Stimulated activated CD8-positive, alpha-beta memory T cell treated with anti-CD3 and anti-CD28 coated beads, Interleukin-4, amount 100 ng/mL, for 48 hours (primary cell): ENCODE measurements at regions not wholly inside any gene's neighbourhood (a gene's known extent, or its start where the extent isn't known, plus 50 kb on each side); places are given as distances from the start of the nearest gene placed in this dataset.
"Not testable (repeated sequence)": the region's sequence is repeated elsewhere in the genome, so short reads cannot be mapped to it uniquely, and the experiment has no call there.

Experiments used
- DNase-seq: peaks from one replicate; pipeline ENCODE4 v3.0.0-alpha.2; 2020

DNA sequence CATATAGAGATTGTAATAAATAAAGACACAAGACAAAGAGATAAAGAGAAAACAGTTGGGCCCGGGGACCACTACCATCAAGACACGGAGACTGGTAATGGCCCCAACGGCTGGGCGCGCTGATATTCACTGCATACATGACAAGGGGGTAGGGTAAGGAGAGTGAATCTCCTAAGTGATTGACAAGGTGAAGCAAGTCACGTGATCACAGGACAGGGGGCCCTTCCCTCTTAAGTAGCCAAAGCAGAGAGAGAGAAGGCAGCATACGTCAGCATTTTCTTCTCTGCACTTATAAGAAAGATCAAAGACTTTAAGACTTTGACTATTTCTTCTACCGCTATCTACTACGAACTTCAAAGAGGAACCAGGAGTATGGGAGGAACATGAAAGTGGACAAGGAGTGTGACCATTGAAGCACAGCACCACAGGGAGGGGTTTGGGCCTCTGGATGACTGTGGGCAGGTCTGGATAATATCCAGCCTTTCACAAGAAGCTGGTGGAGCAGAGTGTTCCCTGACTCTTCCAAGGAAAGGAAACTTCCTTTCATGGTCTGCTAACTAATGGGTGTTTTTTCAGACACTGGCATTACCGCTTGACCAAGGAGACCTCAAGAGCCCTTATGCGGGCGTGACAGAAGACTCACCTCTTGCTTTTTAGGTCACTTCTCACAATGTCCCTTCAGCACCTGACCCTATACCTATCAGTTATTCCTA, 75.6 kb downstream of the MRPL39 start:
- not testable (repeated sequence) for DNase-seq

DNA sequence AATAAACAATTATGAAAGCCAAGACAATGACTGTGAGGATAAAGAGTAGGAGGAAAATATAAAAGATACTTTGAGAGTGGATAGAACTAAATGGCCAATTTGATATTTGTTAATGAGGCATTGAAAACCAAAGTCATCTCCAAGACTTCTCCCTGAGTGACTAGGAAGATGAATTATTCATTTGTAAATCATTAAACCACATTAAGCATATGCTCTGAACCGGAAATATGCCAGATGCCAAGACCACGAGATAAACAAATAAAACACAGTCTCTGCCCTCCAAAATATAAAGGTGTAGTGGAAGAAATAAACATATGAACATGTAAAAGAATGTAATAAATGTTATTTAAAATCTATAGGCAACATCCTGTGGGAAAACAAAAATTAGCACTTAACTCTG, 78.8 kb downstream of the MRPL39 start:
- DNase-seq = no peak

DNA sequence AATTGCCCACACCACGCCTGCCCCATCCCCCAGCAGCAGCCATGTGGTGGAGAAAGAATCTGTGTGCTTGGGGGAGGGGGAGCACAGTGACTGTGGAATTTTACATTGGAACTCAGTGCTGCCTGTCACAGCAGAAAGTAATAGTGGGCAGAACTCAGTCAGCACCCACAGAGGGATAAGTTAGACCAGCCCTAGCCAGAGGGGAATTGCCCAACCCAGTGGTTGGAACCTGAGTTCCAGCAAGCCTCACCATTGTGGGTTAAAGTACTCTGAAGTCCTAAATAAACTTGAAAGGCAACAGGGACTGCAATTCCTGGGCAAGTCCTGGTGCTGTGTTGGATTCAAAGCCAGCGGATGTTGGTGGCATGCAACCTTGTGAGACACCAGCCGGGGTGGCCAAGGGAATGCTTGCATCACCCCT, 88.8 kb downstream of the MRPL39 start:
- DNase-seq = no peak

DNA sequence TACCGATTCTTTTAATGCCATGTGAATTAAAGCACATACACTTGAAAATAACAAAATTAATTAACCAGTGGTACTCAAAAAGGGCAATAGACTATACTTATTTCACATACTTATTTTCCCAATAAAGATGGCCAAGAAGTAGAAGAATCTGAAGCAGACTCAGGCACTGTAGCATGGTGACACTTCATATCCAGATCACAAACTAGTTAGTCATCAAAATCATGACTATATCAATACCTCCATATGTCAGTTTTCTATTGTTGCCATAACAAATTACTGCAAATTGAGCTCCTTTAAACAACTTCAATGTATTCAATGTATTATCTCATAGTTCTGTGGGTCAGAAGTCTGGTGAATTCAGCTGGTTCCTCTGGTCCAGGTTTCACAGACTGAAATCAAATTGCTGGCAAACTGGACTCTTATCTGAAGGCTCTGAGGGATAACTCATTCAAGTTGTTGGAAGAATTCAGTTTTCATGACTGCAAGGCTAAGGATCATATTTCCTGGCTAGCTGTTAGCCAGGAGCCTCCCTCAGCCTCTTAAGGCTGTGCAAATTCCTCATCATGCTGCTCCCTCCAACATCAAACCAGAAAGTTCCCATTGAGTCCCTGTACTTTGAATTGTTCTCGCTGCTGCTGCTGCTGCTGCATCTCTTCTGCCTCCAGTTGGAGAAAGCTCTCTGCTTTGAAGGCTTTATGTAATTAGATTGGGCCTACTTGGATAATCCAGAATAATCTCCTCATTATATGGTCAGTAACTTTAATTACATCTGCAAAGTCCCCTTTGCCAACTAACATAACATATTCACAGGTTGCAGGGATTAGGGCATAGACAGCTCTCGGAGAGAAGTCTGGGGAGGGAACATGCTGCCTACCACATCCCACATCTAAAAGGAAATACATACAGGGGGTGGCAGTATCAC, 91.5 kb downstream of the MRPL39 start:
- no peak for DNase-seq

DNA sequence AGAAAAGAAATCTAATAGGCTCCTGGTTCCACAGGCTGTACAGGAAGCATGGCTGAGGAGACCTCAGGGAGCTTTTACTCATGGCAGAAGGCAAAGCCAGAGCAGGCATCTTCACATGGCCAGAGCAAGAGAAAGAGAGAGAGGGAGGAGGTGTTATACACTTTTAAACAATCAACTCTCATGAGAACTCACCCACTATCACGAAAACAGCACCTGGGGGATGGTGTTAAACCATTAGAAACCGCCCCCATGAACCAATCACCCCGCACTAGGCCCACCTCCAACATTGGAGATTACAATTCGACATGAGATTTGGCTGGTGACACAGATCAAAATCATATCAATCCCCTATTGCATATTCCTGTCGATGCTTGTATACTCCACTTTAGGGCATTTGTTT, 93.5 kb downstream of the MRPL39 start:
- peak; percentile 46 for DNase-seq

DNA sequence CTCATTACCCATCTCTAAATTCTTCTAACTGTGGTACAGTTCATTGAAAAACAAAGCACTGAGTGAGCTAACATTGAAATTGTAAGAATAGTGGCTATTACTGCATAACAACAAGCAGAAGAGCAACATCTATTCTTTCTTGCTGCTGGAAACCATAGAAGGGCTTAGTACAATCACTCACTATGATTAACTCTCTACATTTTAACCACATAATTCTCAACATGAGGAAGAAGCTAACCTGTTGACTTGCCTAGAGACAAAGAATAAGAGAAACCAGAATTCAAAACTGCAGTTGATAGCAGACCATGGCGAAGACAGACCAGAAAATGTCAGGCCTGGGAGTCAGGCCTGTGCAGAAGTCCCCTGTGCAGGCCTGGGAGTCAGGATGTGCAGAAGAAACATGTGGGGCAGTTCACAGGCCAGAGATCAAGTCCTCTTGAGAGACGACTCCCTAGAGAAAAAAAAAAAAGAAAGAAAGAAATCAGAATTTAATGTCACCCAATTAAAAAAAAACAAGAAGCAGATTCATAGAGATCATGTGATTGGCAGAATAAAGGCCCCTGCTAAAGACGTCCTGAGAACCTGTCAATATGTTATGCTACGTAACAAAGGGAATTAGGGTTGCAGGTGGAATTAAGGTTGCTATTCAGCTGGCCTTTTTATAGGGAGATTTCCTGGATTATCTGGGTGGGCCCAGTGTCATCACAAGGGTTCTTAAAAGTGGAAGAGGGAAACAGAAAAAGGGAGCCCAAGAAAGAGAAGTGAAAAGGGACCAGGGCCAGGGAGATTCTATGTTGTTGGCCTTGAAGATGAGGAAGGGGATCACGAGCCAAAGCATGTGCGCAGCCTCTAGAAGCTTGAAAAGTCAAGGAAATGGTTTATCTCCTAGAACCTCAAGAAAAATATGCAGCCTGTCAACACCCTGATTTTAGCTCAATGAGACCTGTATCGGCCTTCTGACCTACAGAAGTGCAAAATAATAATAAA, 94.9 kb downstream of the MRPL39 start:
- no peak for DNase-seq

DNA sequence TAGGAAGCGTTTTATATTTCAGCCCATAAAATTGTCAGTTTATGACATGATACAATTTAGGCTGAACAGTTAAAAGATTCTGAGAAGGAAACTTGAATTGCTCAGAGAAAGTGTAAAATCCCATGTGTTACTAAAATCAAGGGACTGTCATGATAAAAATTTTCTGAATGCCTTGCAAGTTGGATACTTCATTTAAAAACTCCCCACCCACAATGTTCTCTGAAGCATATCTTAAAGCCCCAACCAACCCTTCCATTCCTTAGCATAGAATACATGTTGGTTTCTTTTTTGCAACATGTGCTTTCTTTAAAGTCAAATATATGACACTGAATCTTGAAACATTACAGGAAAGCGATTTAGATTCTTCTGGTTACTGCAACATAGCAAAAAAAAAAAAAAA, 97.4 kb downstream of the MRPL39 start:
- DNase-seq = no peak

DNA sequence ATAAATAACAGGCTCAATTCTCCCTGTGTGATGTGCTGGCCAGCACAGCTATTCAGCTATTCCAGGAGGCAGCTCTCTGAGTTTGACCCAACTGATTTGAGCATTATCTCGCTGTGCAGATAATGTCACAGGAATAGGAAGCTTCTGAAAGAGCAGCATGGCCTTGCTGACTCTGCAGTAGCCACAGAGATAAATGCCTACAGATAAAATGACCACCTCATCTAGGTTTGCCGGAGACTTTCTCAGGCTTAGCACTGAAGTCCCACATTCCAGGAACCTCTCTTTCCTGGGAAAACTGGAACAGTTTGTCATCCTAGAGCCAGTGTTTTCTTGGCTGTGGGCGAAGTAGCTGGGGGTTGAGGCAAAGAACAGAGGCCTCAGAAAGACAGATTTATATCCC, 98.9 kb downstream of the MRPL39 start:
- no peak for DNase-seq

DNA sequence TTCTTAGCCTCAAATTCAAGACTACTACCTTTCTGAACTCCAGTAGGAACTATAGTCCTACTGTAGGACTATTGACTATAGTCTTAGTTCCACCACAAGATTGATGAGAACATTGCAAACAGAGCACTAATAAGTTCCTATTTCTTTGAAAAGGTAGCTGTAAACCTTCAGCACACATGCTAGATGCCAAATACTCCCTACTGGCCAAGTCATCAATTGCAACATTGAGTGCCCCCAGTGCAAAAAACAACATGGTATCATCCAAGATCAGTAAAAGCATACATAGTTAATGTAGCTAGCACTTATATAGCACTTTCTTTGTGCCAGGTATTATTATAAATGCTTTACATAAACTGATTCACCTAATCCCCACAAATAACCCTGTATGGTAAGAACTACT, 99.8 kb downstream of the MRPL39 start:
- no peak for DNase-seq

DNA sequence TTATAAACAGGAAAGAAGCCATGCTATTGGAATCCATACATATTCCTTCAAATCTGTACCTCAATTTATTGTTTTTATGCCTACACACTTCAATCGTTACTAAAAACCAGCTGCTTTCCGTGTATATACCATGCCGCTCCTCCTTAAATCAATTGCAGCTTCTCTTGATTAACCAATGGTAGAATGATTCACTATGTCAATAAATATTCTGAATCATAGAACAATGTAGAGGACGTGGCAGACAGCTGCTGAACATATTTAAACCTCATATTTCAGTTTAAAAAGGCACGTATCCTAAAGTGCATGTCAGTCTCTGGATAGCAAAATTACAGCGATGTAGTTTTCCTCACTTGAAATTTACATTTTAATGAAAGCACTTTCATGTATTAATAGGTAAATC, 100.4 kb downstream of the MRPL39 start:
- no peak for DNase-seq

DNA sequence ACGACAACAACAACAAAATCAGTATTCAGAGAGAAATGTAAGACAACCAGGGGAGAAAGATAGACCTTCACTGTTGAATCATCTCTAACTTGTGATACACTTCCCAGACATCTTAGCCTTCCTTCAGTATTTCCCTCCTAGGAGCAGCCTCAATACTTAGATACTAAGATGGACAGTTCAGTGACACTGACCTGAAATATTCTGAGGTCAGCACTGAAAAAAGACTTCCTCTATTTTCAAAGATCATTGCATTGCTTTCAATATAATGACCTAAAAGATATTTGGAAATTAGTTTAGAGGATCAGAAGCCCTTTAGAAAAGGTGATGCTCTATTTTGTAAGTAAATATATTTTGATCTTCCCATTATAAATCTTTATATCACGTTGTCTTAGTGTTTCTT, 101.0 kb downstream of the MRPL39 start:
- no peak for DNase-seq

DNA sequence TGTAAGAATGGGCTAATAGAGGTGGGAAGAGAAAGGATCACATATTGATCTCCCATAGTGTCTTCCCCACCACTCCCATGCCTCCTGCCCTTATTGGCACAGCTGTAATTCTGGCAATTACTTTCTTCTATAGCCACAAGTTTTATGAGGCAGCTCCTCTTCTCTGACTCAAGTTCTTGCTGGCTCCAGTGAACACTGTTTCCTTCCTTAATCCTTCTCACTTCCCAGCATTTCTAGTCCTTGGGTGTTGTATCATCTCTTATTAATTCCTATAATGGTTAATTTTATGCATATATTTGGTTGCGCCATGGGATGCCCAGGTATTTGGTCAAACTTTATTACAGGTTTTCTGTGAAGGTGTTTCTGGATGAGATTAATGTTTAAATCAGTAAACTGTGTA, 103.3 kb downstream of the MRPL39 start:
- DNase-seq = no peak

DNA sequence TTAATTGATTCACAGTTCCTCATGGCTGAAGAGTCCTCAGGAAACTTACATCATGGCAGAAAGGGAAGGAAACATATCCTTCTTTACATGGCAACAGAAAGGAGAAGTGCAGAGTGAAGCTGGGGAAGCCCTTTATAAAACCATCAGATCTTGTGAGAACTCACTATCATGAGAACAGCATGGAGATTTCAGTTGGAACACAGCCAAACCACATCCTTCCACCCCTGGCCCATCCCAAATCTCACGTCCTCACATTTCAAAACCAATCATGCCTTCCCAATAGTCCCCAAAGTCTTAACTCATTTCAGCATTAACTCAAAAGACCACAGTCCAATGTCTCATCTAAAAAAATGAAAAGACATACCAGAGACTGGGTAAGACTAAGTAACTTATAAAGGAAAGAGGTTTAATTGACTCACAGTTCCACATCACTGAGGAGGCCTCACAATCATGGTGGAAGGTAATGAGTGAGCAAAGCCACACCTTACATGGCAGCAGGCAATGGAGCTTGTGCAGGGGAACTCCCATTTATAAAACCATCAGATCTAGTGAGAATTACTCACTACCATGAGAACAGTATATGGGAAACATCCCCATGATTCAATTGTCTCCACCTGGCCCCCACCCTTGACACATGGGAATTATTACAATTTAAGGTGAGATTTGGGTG, 105.2 kb downstream of the MRPL39 start:
- DNase-seq = peak; percentile 72

DNA sequence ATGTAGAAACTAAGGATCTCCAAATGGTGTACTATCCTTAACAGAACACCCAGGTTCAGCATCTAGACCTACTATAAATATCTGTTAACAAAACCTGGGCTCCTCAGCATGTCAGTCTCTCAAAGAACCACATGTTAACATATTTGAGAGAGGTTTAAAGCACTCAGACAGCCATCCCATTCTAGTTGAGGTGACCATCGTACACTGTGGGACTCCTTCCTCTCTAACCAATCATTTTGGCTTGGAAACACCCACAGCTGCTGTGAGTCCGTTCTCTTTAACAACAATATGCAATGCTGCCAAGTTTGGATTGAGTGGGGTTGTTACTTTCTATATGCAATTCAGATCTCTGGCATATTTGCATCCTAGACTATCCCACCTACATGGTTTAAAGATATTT, 105.8 kb downstream of the MRPL39 start:
- no peak for DNase-seq

DNA sequence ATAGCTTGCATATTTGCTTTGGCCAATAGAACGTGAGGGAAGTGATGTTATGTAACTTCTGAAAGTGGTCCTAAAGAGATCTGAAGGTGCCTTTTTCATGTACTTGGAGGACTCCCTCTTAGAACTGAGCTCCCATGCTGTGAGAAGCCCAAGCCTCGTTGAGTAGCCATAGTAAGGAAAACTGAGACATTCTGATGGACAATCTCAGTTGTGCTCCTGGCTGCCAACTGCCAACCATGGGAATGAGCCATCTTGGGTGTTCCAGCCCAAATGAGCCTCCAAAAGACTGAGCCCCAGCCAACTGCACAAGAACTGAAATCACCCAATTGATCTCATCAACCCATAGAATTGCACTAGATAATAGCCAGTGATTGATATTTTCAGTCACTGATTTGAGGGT, 106.7 kb downstream of the MRPL39 start:
- no peak for DNase-seq

DNA sequence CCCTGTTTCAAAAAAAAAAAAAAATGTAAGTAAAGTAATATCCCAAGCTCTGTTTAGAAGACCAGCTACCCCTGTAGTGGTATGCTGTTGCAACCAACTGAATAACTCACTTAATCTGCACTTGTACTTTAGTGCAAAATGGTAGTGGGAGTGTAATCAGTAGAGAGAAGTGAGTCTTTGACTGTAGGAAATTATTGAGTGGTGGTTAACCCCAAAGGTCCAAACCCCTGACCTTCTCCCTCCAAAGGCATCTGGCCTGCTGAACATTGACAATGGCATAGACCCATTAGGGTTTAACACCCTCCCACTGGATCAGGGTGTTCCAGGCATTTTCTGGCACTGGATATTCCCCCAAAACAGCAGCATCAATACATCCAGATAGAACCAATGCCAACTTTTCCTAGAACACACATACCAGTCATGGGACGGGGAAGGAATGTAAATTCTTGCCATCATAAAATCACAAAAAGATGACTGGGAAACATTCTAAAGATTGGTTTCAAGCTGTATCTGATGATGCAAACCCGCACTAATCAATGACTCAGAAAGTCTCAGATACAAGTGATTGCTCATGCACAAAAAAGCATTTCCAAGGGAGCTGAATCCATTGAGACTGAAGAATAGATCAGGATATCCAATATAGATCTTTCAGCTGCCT, 110.3 kb downstream of the MRPL39 start:
- no peak for DNase-seq

DNA sequence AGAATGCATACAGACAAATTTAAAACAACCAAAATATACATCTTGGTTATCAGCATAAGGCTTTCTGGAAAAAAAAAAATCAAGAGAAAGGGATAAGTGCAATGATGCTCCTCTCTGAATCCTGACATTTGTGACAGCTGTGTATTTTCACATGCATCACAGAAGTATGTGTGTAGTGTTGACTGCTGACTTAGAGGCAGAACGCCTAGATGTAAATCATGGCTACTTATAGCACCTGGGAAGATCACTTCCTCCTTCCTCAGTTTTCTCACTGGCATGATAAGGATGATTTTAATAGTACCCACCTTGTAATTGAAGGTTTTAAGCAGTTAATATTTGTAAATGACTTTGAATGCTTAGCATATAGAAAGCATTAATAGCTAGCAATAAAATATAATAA, 112.5 kb downstream of the MRPL39 start:
- no peak for DNase-seq

DNA sequence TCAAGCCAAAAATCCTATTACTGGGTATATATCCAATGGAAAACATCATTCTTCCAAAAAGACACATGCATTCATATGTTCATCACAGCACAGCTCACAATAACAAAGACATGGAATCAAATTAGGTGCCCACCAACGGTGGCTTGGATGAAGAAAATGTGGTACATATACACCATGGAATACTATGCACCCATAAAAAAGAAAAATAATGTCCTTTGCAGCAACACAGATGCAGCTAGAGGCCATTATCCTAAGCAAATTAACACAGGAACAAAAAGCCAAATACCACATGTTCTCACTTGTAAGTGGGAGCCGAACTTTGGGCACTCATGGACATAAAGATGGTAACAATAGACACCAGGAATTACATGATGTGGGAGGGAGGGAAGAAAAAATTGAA, 113.6 kb downstream of the MRPL39 start:
- DNase-seq = no peak

DNA sequence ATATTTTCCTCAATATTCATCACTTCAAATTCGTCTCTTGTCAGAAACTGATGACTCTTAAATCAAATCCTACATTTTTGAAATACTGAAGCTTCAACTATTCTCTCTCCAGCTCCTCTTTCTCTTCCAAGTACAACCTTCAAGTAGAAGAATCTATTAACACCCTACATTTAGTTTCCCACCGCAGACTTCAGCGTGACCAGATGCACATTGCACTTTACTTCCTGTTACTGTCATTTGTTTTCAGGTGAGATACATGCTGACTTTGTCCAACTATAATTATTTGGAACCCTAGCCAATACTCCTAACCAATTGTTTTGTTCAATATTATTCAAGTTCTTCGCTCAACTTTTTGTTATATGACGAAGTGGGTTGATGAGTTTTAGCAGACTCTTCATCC, 116.0 kb downstream of the MRPL39 start:
- no peak for DNase-seq

DNA sequence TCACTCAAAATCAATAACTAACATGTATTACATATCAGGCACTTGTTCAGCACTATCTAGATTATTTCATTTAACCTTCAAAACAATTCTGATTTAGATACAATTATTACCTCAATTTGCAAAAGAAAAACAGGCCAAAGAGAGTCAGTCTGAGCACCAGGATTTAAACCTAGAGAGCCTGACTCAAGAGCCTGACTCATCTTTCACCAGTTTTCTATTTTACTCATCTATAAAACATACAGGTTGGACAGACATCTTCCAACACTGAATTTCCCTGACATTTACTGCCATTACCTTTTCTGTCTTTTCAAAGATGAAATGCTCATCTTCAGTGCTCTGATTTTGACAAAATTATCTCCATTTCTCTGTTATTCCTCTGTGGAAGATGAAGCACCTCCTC, 116.5 kb downstream of the MRPL39 start:
- no peak for DNase-seq

DNA sequence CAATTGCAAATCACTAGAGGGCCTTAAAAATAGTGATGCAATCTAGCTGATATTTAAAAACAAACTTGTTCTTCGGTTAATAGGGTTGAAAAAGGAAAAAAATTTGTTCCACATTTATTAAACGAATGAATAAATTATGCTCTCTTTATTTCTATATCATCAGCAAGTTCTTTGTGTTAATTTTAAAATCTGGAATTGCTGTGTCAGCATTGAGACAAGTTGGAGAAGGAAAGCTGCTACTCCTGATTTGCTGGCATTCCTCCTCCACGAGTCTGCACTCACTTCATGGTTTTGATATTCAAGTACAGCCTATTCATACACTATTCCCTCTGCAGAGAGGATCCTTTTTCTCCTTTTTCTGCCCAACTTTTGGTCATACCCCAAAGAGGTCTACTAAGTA, 117.6 kb downstream of the MRPL39 start:
- DNase-seq = no peak

DNA sequence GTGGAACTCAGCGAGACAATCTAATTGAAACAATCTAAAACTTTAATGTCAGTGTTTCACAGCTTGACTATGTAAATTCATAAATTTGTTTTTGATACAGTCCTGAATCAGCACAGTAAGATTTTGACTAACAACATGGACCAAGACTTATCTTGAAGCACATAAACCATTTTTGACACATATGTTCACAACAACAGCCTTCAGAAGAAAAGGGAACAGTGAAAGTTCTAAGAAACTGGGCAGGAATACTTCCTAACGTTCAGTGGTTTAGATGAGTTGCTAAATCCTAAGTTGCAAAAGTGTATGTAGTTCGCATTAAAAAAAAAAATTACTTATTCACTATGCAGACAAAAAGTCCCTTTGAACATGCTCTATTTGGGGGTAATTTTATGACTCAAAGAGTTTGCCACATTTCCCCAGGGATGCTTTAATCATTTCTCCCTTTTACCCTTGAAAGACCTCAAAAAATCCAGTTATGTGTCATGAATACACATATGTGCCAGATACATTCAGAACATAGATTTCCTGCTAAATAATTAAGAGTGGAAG, 120.2 kb downstream of the MRPL39 start:
- DNase-seq = no peak
